B cell (primary cell): ENCODE measurements at regions not wholly inside any gene's neighbourhood (a gene's known extent, or its start where the extent isn't known, plus 50 kb on each side); places are given as distances from the start of the nearest gene placed in this dataset.

Source experiments
- ATAC-seq: fragments of 200-7000 bp; cut with Tn5 transposase; one replicate; pipeline ENCODE4 v1.10.0; 2021; ENCODE audit warnings: low read depth, mild to moderate bottlenecking, moderate number of reproducible peaks, moderate library complexity
- CTCF ChIA-PET: fragments of 350-600 bp; sonication (Branson Sonifier 250); formaldehyde crosslinking; loops from one replicate; lab custom pipeline; 2021; ENCODE audit warnings: antibody characterized with exemption, inconsistent platforms; lab: Charles Lee
- POLR2A ChIA-PET: fragments of 350-600 bp; sonication (Branson Sonifier 250); formaldehyde crosslinking; loops from one replicate; lab custom pipeline; 2021; ENCODE audit warnings: antibody characterized with exemption; lab: Charles Lee
- DNase-seq: peaks from one replicate; pipeline ENCODE4 v3.0.0; 2013
- H2AFZ ChIP-seq: 2 replicates; pipeline ENCODE4 v1.6.1; 2012; ENCODE audit warnings: mild to moderate bottlenecking, low read depth, low read length; ENCODE audit not compliant: insufficient read depth, poor library complexity, severe bottlenecking
- H3K27ac ChIP-seq, 2 donors: 1 replicate in 1 of 2; 2 replicates in 1 of 2; pipeline ENCODE4 v1.5.1; 2012 to 2013; ENCODE audit warnings: low read length in 2 of 2, mild to moderate bottlenecking in 2 of 2, moderate library complexity in 1 of 2
- H3K27me3 ChIP-seq, 4 experiments: fragments of 200-600 bp in 1 of 4; sonication (generic) in 1 of 4; replicated peaks in 1 of 4; 1 replicate in 2 of 4; 2 replicates in 2 of 4; pipeline versions ENCODE4 v1.6.1 to v1.7.0; 2013 to 2016; ENCODE audit warnings: low read length in 3 of 4, mild to moderate bottlenecking in 2 of 4, mixed read lengths in 1 of 4, moderate library complexity in 1 of 4; ENCODE audit not compliant: insufficient read depth in 4 of 4, control insufficient read depth in 3 of 4; ENCODE audit errors: control extremely low read depth in 1 of 4
- H3K36me3 ChIP-seq, 2 experiments: replicated peaks in 1 of 2; 1 replicate in 1 of 2; 2 replicates in 1 of 2; pipeline versions ENCODE4 v1.6.1 to v1.7.1; 2013; ENCODE audit warnings: low read length in 1 of 2; ENCODE audit not compliant: insufficient read depth in 2 of 2, control insufficient read depth in 1 of 2; ENCODE audit errors: control extremely low read depth in 1 of 2, extremely low read depth in 1 of 2
- H3K4me1 ChIP-seq, 2 donors: fragments of 200-600 bp in 1 of 2; sonication (generic) in 1 of 2; 1 replicate in 1 of 2; 2 replicates in 1 of 2; pipeline versions ENCODE4 v1.5.1 to v1.6.1; 2013 to 2017; ENCODE audit warnings: low read length in 2 of 2; ENCODE audit not compliant: control insufficient read depth in 2 of 2, insufficient read depth in 2 of 2
- H3K4me2 ChIP-seq: replicated peaks from 2 replicates; pipeline ENCODE3; 2012; ENCODE audit warnings: mild to moderate bottlenecking, low read depth, low read length; ENCODE audit not compliant: poor library complexity, severe bottlenecking
- H3K4me3 ChIP-seq, 5 experiments: fragments of 200-600 bp in 1 of 5; sonication (generic) in 1 of 5; 1 replicate in 3 of 5; 2 replicates in 2 of 5; pipeline versions ENCODE4 v1.5.1 to v1.7.0; 2011 to 2016; ENCODE audit warnings: low read length in 4 of 5, mild to moderate bottlenecking in 4 of 5, low read depth in 2 of 5, control low read depth in 1 of 5, moderate library complexity in 1 of 5; ENCODE audit not compliant: insufficient read depth in 1 of 5; ENCODE audit errors: control extremely low read depth in 1 of 5, extremely low read depth in 1 of 5
- H3K79me2 ChIP-seq: fragments of 200-600 bp; sonication (generic); one replicate; pipeline ENCODE4 v1.6.0; 2016; ENCODE audit warnings: low read length; ENCODE audit not compliant: control insufficient read depth, insufficient read depth
- H3K9ac ChIP-seq: fragments of 200-600 bp; sonication (generic); 2 replicates; pipeline ENCODE4 v1.6.1; 2017; ENCODE audit warnings: mild to moderate bottlenecking, low read length, moderate library complexity
- H3K9me3 ChIP-seq, 3 donors: one replicate each; pipeline versions ENCODE4 v1.6.1 to v1.7.1; 2013; ENCODE audit warnings: low read length in 2 of 3; ENCODE audit not compliant: control insufficient read depth in 2 of 3, insufficient read depth in 1 of 3; ENCODE audit errors: control extremely low read depth in 1 of 3
- H4K20me1 ChIP-seq: 2 replicates; pipeline ENCODE4 v1.6.0; 2012; ENCODE audit warnings: mild to moderate bottlenecking, low read length; ENCODE audit not compliant: insufficient read depth, control insufficient read depth, poor library complexity, severe bottlenecking
- H3K27ac Mint-ChIP-seq: one replicate; pipeline ENCODE4 v1.8.0; 2021; ENCODE audit warnings: mixed read lengths
- H3K27me3 Mint-ChIP-seq: one replicate; pipeline ENCODE4 v1.8.0; 2021; ENCODE audit warnings: mixed read lengths
- H3K4me1 Mint-ChIP-seq: one replicate; pipeline ENCODE4 v1.8.0; 2021; ENCODE audit warnings: mixed read lengths
- H3K4me3 Mint-ChIP-seq: one replicate; pipeline ENCODE4 v1.8.0; 2021; ENCODE audit warnings: mixed read lengths
- H3K9me3 Mint-ChIP-seq: one replicate; pipeline ENCODE4 v1.8.0; 2022; ENCODE audit warnings: mixed read lengths; ENCODE audit not compliant: insufficient read depth
- CTCF ChIP-seq: fragments of 200-600 bp; IDR thresholded peaks from one replicate; pipeline ENCODE4 v1.8.0; 2022; ENCODE audit warnings: antibody characterized with exemption, mild to moderate bottlenecking
- EZH2 ChIP-seq: IDR thresholded peaks from 2 replicates; pipeline ENCODE4 v1.6.1; 2012; ENCODE audit warnings: borderline replicate concordance, low read depth, mild to moderate bottlenecking, moderate library complexity, low read length; ENCODE audit not compliant: insufficient read depth, poor library complexity, severe bottlenecking
- WGBS: methylation state at CpG from one replicate; pipeline ENCODE4 v1.1.5; 2013; ENCODE audit warnings: missing lambda C conversion rate; ENCODE audit not compliant: insufficient coverage; 5-methylcytosine and 5-hydroxymethylcytosine counted together
- intact Hi-C: fragments of 100-400 bp; cut with micrococcal nuclease; formaldehyde crosslinking; loops from one replicate; pipeline ENCODE4 v1.10.0; 2022

- Mint-ChIP-seq H3K27me3 (no peaks in the 10 kb centered on the region), H3K27ac (no peak overlapping the region), H3K4me1 (no peaks in the 10 kb centered on the region), H3K9me3 (no peaks in the 10 kb centered on the region), H3K4me3 (no peak overlapping the region)
- ChIA-PET CTCF (no interaction called here), POLR2A (no interaction called here)
- Histone ChIP-seq H3K9ac (no peak overlapping the region), H3K4me3 (no peak overlapping the region), H3K79me2 (no peaks in the 10 kb centered on the region), H3K4me1 (no peaks in the 10 kb centered on the region), H3K9me3 (no peaks in the 10 kb centered on the region), H3K27ac (no peak overlapping the region), H3K27me3 (no peaks in the 10 kb centered on the region), H3K4me2 (no peak overlapping the region), H3K36me3 (no peaks in the 10 kb centered on the region), H2AFZ (no peak overlapping the region), H4K20me1 (no peaks in the 10 kb centered on the region)
- intact Hi-C loops: no loop called here
- WGBS: no CpG with 5 or more reads among the region's 2 CpGs
- no peak for ATAC-seq
- DNase-seq: no peak
- TF ChIP-seq CTCF (no peak), EZH2 (no peak)
These were observed 244.1 kb upstream of the TNC start for GRCh38 chr9:115362101-115362500.

- H3K9me3 Mint-ChIP-seq: no peaks in the 10 kb centered on the region
- Histone ChIP-seq H3K4me2 (no peak overlapping the region), H2AFZ (no peak overlapping the region), H3K27ac (no peak overlapping the region), H3K4me1 (no peaks in the 10 kb centered on the region), H3K79me2 (no peaks in the 10 kb centered on the region), H4K20me1 (no peaks in the 10 kb centered on the region), H3K4me3 (no peak overlapping the region), H3K27me3 (no peaks in the 10 kb centered on the region), H3K9me3 (no peaks in the 10 kb centered on the region), H3K9ac (no peak overlapping the region), H3K36me3 (no peaks in the 10 kb centered on the region)
- H3K4me3 Mint-ChIP-seq: no peak overlapping the region
- intact Hi-C loops: no loop called here
- no peaks in the 10 kb centered on the region for H3K27me3 Mint-ChIP-seq
- no peak overlapping the region for H3K27ac Mint-ChIP-seq
- ChIA-PET POLR2A (no interaction called here), CTCF (no interaction called here)
- DNase-seq: no peak
- WGBS: no CpG with 5 or more reads among the region's 2 CpGs
- ATAC-seq: no peak
- TF ChIP-seq EZH2 (no peak), CTCF (no peak)
- no peaks in the 10 kb centered on the region for H3K4me1 Mint-ChIP-seq
These were observed 244.7 kb upstream of the TNC start for GRCh38 chr9:115362640-115363039.
